GM13977 (cell line): ENCODE measurements at regions not wholly inside any gene's neighbourhood (a gene's known extent, or its start where the extent isn't known, plus 50 kb on each side); places are given as distances from the start of the nearest gene placed in this dataset.

Source experiments
- DNase-seq: peaks from one replicate; pipeline ENCODE4 v3.0.0; 2012; ENCODE audit warnings: low spot score
- CTCF ChIP-seq: IDR thresholded peaks from 2 replicates; pipeline ENCODE4 v1.5.1; 2012; ENCODE audit warnings: mild to moderate bottlenecking, control low read depth; ENCODE audit not compliant: insufficient read depth; ENCODE audit errors: extremely low read depth, missing control alignments
- in situ Hi-C: fragments of 300-500 bp; cut with MboI; formaldehyde crosslinking; loops from one replicate; pipeline ENCODE4 v1.12.0; 2022; ENCODE audit warnings: low sequenced_read_pairs, low pct_unique_long_range_greater_than_20kb, mixed read lengths, inconsistent platforms; ENCODE audit not compliant: unreplicated experiment

GRCh38 chr20:12764851-12765250 is 243.9 kb upstream of the SPTLC3 start:
- no peak for TF ChIP-seq CTCF
- in situ Hi-C loops = no loop called here

GRCh38 chr20:12773936-12774335 is 234.8 kb upstream of the SPTLC3 start:
- DNase-seq = no peak
- in situ Hi-C loops = no loop called here

More at GRCh38 chr20:12764851-12765250, 243.9 kb upstream of the SPTLC3 start:
- no peak for DNase-seq

GRCh38 chr20:12775041-12775440 is 233.7 kb upstream of the SPTLC3 start:
- in situ Hi-C loops = no loop called here
- DNase-seq = no peak
- no peak for TF ChIP-seq CTCF

More at GRCh38 chr20:12773936-12774335, 234.8 kb upstream of the SPTLC3 start:
- TF ChIP-seq CTCF = no peak

GRCh38 chr20:12777016-12777415 is 231.8 kb upstream of the SPTLC3 start:
- TF ChIP-seq CTCF = no peak
- in situ Hi-C loops = no loop called here
- DNase-seq = no peak

- no peak for DNase-seq
- in situ Hi-C loops = no loop called here
- no peak for TF ChIP-seq CTCF
Measured at GRCh38 chr20:12786276-12786675, 222.5 kb upstream of the SPTLC3 start.

DNA sequence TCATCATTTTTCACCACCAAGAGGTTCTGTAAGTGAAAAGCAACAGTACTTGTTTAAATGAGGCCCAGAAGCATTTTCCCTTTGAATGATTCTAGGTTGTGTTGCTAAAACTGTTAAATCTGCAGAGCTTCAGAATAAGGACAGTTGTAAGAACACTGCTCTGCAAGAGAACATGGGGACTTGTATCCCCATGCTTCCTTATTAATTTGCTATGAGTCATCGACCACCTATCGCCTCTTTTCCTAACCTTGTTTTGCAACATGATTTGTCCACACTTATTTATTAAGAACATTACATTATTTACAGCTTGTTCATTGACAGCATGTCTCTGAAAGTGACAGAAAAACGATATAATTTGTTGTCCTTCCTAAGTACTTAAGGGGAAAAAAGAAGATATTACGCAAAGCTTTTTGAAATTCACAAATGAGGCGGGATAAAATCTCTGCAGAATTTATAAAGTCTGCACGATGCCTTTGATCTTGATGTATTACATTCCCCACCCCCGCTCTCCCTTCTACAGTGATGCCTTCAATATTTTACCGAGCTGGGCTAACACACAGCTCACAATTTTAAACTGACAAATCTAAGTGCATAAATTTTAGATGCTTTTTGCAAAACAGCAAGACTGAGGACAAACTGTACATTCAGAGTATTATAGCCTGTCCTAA is 220.0 kb upstream of the SPTLC3 start:
- TF ChIP-seq CTCF = no peak
- in situ Hi-C loops = no loop called here
- no peak for DNase-seq
